ENCODE measurements at regions not wholly inside any gene's neighbourhood (a gene's known extent, or its start where the extent isn't known, plus 50 kb on each side); places are given as distances from the start of the nearest gene placed in this dataset.
A peak's percentile ranks its signal among the peaks of the same experiment; 100 is the strongest.

GRCh38 chr14:98189944-98190343 is 1082.1 kb downstream of the BCL11B start:
- H3K27me3 ChIP-seq (ENCODE audit: control insufficient read depth in 2 of 2, insufficient read depth in 2 of 2, low read length in 2 of 2): no peaks in the 10 kb centered on the region
- H3K4me3 ChIP-seq (ENCODE audit: low read length in 2 of 2): no peak overlapping the region
- H3K27ac ChIP-seq (ENCODE audit: low read depth in 2 of 2, low read length in 2 of 2): peak overlapping the region in 1 of 2 donors; percentile 56
- no peak overlapping the region for H3K9ac ChIP-seq (ENCODE audit: low read depth in 1 of 2, low read length in 2 of 2)
- no peaks in the 10 kb centered on the region for H3K36me3 ChIP-seq (ENCODE audit: control insufficient read depth in 2 of 2, insufficient read depth in 2 of 2, low read length in 2 of 2)
- no peaks in the 10 kb centered on the region for H3K9me3 ChIP-seq (ENCODE audit: control insufficient read depth in 2 of 2, low read length in 2 of 2)
- no peaks in the 10 kb centered on the region for H3K4me1 ChIP-seq (ENCODE audit: control insufficient read depth in 2 of 2, insufficient read depth in 2 of 2, low read length in 2 of 2)

- Histone ChIP-seq H3K4me3 (ENCODE audit: low read length in 2 of 2) (no peak overlapping the region), H3K27me3 (ENCODE audit: control insufficient read depth in 2 of 2, insufficient read depth in 2 of 2, low read length in 2 of 2) (no peaks in the 10 kb centered on the region), H3K36me3 (ENCODE audit: control insufficient read depth in 2 of 2, insufficient read depth in 2 of 2, low read length in 2 of 2) (no peaks in the 10 kb centered on the region), H3K27ac (ENCODE audit: low read depth in 2 of 2, low read length in 2 of 2) (no peak overlapping the region), H3K9me3 (ENCODE audit: control insufficient read depth in 2 of 2, low read length in 2 of 2) (no peaks in the 10 kb centered on the region), H3K4me1 (ENCODE audit: control insufficient read depth in 2 of 2, insufficient read depth in 2 of 2, low read length in 2 of 2) (no peaks in the 10 kb centered on the region), H3K9ac (ENCODE audit: low read depth in 1 of 2, low read length in 2 of 2) (no peak overlapping the region)
Measured at GRCh38 chr14:98192946-98193345, 1079.1 kb downstream of the BCL11B start.

GRCh38 chr14:98194821-98195220 is 1077.2 kb downstream of the BCL11B start:
- Histone ChIP-seq H3K9me3 (ENCODE audit: control insufficient read depth in 2 of 2, low read length in 2 of 2) (no peaks in the 10 kb centered on the region), H3K36me3 (ENCODE audit: control insufficient read depth in 2 of 2, insufficient read depth in 2 of 2, low read length in 2 of 2) (no peaks in the 10 kb centered on the region), H3K4me1 (ENCODE audit: control insufficient read depth in 2 of 2, insufficient read depth in 2 of 2, low read length in 2 of 2) (no peaks in the 10 kb centered on the region), H3K27ac (ENCODE audit: low read depth in 2 of 2, low read length in 2 of 2) (no peak overlapping the region), H3K4me3 (ENCODE audit: low read length in 2 of 2) (no peak overlapping the region), H3K9ac (ENCODE audit: low read depth in 1 of 2, low read length in 2 of 2) (no peak overlapping the region), H3K27me3 (ENCODE audit: control insufficient read depth in 2 of 2, insufficient read depth in 2 of 2, low read length in 2 of 2) (no peaks in the 10 kb centered on the region)

GRCh38 chr14:98195256-98195655 is 1076.7 kb downstream of the BCL11B start:
- H3K27me3 ChIP-seq (ENCODE audit: control insufficient read depth in 2 of 2, insufficient read depth in 2 of 2, low read length in 2 of 2): no peaks in the 10 kb centered on the region
- no peaks in the 10 kb centered on the region for H3K4me1 ChIP-seq (ENCODE audit: control insufficient read depth in 2 of 2, insufficient read depth in 2 of 2, low read length in 2 of 2)
- H3K9ac ChIP-seq (ENCODE audit: low read depth in 1 of 2, low read length in 2 of 2): no peak overlapping the region
- no peak overlapping the region for H3K27ac ChIP-seq (ENCODE audit: low read depth in 2 of 2, low read length in 2 of 2)
- H3K36me3 ChIP-seq (ENCODE audit: control insufficient read depth in 2 of 2, insufficient read depth in 2 of 2, low read length in 2 of 2): no peaks in the 10 kb centered on the region
- no peak overlapping the region for H3K4me3 ChIP-seq (ENCODE audit: low read length in 2 of 2)
- H3K9me3 ChIP-seq (ENCODE audit: control insufficient read depth in 2 of 2, low read length in 2 of 2): no peaks in the 10 kb centered on the region

- H3K36me3 ChIP-seq (ENCODE audit: control insufficient read depth in 2 of 2, insufficient read depth in 2 of 2, low read length in 2 of 2): no peaks in the 10 kb centered on the region
- no peak overlapping the region for H3K4me3 ChIP-seq (ENCODE audit: low read length in 2 of 2)
- H3K27ac ChIP-seq (ENCODE audit: low read depth in 2 of 2, low read length in 2 of 2): no peak overlapping the region
- H3K4me1 ChIP-seq (ENCODE audit: control insufficient read depth in 2 of 2, insufficient read depth in 2 of 2, low read length in 2 of 2): no peaks in the 10 kb centered on the region
- no peaks in the 10 kb centered on the region for H3K9me3 ChIP-seq (ENCODE audit: control insufficient read depth in 2 of 2, low read length in 2 of 2)
- no peaks in the 10 kb centered on the region for H3K27me3 ChIP-seq (ENCODE audit: control insufficient read depth in 2 of 2, insufficient read depth in 2 of 2, low read length in 2 of 2)
- H3K9ac ChIP-seq (ENCODE audit: low read depth in 1 of 2, low read length in 2 of 2): no peak overlapping the region
Measured at GRCh38 chr14:98197933-98198332, 1074.1 kb downstream of the BCL11B start.

GRCh38 chr14:98198385-98198784 is 1073.6 kb downstream of the BCL11B start:
- H3K9ac ChIP-seq (ENCODE audit: low read depth in 1 of 2, low read length in 2 of 2): no peak overlapping the region
- no peaks in the 10 kb centered on the region for H3K9me3 ChIP-seq (ENCODE audit: control insufficient read depth in 2 of 2, low read length in 2 of 2)
- H3K27me3 ChIP-seq (ENCODE audit: control insufficient read depth in 2 of 2, insufficient read depth in 2 of 2, low read length in 2 of 2): no peaks in the 10 kb centered on the region
- no peaks in the 10 kb centered on the region for H3K36me3 ChIP-seq (ENCODE audit: control insufficient read depth in 2 of 2, insufficient read depth in 2 of 2, low read length in 2 of 2)
- no peak overlapping the region for H3K4me3 ChIP-seq (ENCODE audit: low read length in 2 of 2)
- H3K4me1 ChIP-seq (ENCODE audit: control insufficient read depth in 2 of 2, insufficient read depth in 2 of 2, low read length in 2 of 2): no peaks in the 10 kb centered on the region
- H3K27ac ChIP-seq (ENCODE audit: low read depth in 2 of 2, low read length in 2 of 2): no peak overlapping the region

GRCh38 chr14:98200601-98201000 is 1071.4 kb downstream of the BCL11B start:
- Histone ChIP-seq H3K27me3 (ENCODE audit: control insufficient read depth in 2 of 2, insufficient read depth in 2 of 2, low read length in 2 of 2) (no peaks in the 10 kb centered on the region), H3K9ac (ENCODE audit: low read depth in 1 of 2, low read length in 2 of 2) (no peak overlapping the region), H3K4me3 (ENCODE audit: low read length in 2 of 2) (no peak overlapping the region)

GRCh38 chr14:98203421-98203820 is 1068.6 kb downstream of the BCL11B start:
- Histone ChIP-seq H3K27me3 (ENCODE audit: control insufficient read depth in 2 of 2, insufficient read depth in 2 of 2, low read length in 2 of 2) (peaks cover 0 to 2% of the 10 kb centered on the region in 2 donors), H3K4me1 (ENCODE audit: control insufficient read depth in 2 of 2, insufficient read depth in 2 of 2, low read length in 2 of 2) (no peaks in the 10 kb centered on the region), H3K27ac (ENCODE audit: low read depth in 2 of 2, low read length in 2 of 2) (no peak overlapping the region), H3K4me3 (ENCODE audit: low read length in 2 of 2) (no peak overlapping the region), H3K9ac (ENCODE audit: low read depth in 1 of 2, low read length in 2 of 2) (no peak overlapping the region), H3K36me3 (ENCODE audit: control insufficient read depth in 2 of 2, insufficient read depth in 2 of 2, low read length in 2 of 2) (no peaks in the 10 kb centered on the region), H3K9me3 (ENCODE audit: control insufficient read depth in 2 of 2, low read length in 2 of 2) (no peaks in the 10 kb centered on the region)

More at GRCh38 chr14:98200601-98201000, 1071.4 kb downstream of the BCL11B start:
- no peaks in the 10 kb centered on the region for H3K9me3 ChIP-seq (ENCODE audit: control insufficient read depth in 2 of 2, low read length in 2 of 2)
- H3K36me3 ChIP-seq (ENCODE audit: control insufficient read depth in 2 of 2, insufficient read depth in 2 of 2, low read length in 2 of 2): no peaks in the 10 kb centered on the region
- H3K27ac ChIP-seq (ENCODE audit: low read depth in 2 of 2, low read length in 2 of 2): no peak overlapping the region
- H3K4me1 ChIP-seq (ENCODE audit: control insufficient read depth in 2 of 2, insufficient read depth in 2 of 2, low read length in 2 of 2): no peaks in the 10 kb centered on the region

- Histone ChIP-seq H3K4me3 (ENCODE audit: low read length in 2 of 2) (no peak overlapping the region), H3K27me3 (ENCODE audit: control insufficient read depth in 2 of 2, insufficient read depth in 2 of 2, low read length in 2 of 2) (peaks cover 0 to 2% of the 10 kb centered on the region in 2 donors), H3K4me1 (ENCODE audit: control insufficient read depth in 2 of 2, insufficient read depth in 2 of 2, low read length in 2 of 2) (no peaks in the 10 kb centered on the region), H3K36me3 (ENCODE audit: control insufficient read depth in 2 of 2, insufficient read depth in 2 of 2, low read length in 2 of 2) (no peaks in the 10 kb centered on the region), H3K27ac (ENCODE audit: low read depth in 2 of 2, low read length in 2 of 2) (no peak overlapping the region), H3K9ac (ENCODE audit: low read depth in 1 of 2, low read length in 2 of 2) (no peak overlapping the region), H3K9me3 (ENCODE audit: control insufficient read depth in 2 of 2, low read length in 2 of 2) (no peaks in the 10 kb centered on the region)
Measured at GRCh38 chr14:98204139-98204538, 1067.9 kb downstream of the BCL11B start.

- H3K4me3 ChIP-seq (ENCODE audit: low read length in 2 of 2): no peak overlapping the region
- no peaks in the 10 kb centered on the region for H3K4me1 ChIP-seq (ENCODE audit: control insufficient read depth in 2 of 2, insufficient read depth in 2 of 2, low read length in 2 of 2)
- no peaks in the 10 kb centered on the region for H3K36me3 ChIP-seq (ENCODE audit: control insufficient read depth in 2 of 2, insufficient read depth in 2 of 2, low read length in 2 of 2)
- peaks cover 0 to 2% of the 10 kb centered on the region in 2 donors for H3K27me3 ChIP-seq (ENCODE audit: control insufficient read depth in 2 of 2, insufficient read depth in 2 of 2, low read length in 2 of 2)
- no peak overlapping the region for H3K27ac ChIP-seq (ENCODE audit: low read depth in 2 of 2, low read length in 2 of 2)
- no peaks in the 10 kb centered on the region for H3K9me3 ChIP-seq (ENCODE audit: control insufficient read depth in 2 of 2, low read length in 2 of 2)
- H3K9ac ChIP-seq (ENCODE audit: low read depth in 1 of 2, low read length in 2 of 2): no peak overlapping the region
Measured at GRCh38 chr14:98207415-98207814, 1064.6 kb downstream of the BCL11B start.

- no peaks in the 10 kb centered on the region for H3K9me3 ChIP-seq (ENCODE audit: control insufficient read depth in 2 of 2, low read length in 2 of 2)
- no peak overlapping the region for H3K27ac ChIP-seq (ENCODE audit: low read depth in 2 of 2, low read length in 2 of 2)
- peaks cover 0 to 2% of the 10 kb centered on the region in 2 donors for H3K27me3 ChIP-seq (ENCODE audit: control insufficient read depth in 2 of 2, insufficient read depth in 2 of 2, low read length in 2 of 2)
- no peak overlapping the region for H3K4me3 ChIP-seq (ENCODE audit: low read length in 2 of 2)
- H3K9ac ChIP-seq (ENCODE audit: low read depth in 1 of 2, low read length in 2 of 2): no peak overlapping the region
- no peaks in the 10 kb centered on the region for H3K4me1 ChIP-seq (ENCODE audit: control insufficient read depth in 2 of 2, insufficient read depth in 2 of 2, low read length in 2 of 2)
- no peaks in the 10 kb centered on the region for H3K36me3 ChIP-seq (ENCODE audit: control insufficient read depth in 2 of 2, insufficient read depth in 2 of 2, low read length in 2 of 2)
Measured at GRCh38 chr14:98208211-98208611, 1063.8 kb downstream of the BCL11B start.

Data from mucosa of rectum (tissue), 2 donors.